Stomach (tissue), 8 donors: ENCODE measurements at regions not wholly inside any gene's neighbourhood (a gene's known extent, or its start where the extent isn't known, plus 50 kb on each side); places are given as distances from the start of the nearest gene placed in this dataset.

Experiments used
- DNase-seq, 2 donors: peaks; one replicate each; pipeline versions ENCODE4 v3.0.0 to v3.0.0-alpha.2; 2013 to 2019
- H3K27ac ChIP-seq, 5 donors: fragments of 200-600 bp in 4 of 5; sonication (generic) in 4 of 5; one replicate each; pipeline ENCODE4 v1.5.1; 2013 to 2019; ENCODE audit warnings: mild to moderate bottlenecking in 1 of 5, moderate library complexity in 1 of 5
- H3K27me3 ChIP-seq, 3 donors: fragments of 200-600 bp; sonication (generic); one replicate each; pipeline ENCODE4 v1.5.1; 2017 to 2019; ENCODE audit warnings: mixed run types in 1 of 3
- H3K36me3 ChIP-seq, 4 donors: fragments of 200-600 bp; sonication (generic); 1 replicate in 3 of 4; 2 replicates in 1 of 4; pipeline ENCODE4 v1.5.1; 2016 to 2019
- H3K4me1 ChIP-seq, 4 donors: fragments of 200-600 bp; sonication (generic); one replicate each; pipeline ENCODE4 v1.5.1; 2016 to 2019
- H3K4me3 ChIP-seq, 4 donors: fragments of 200-600 bp; sonication (generic) in 3 of 4; one replicate each; pipeline ENCODE4 v1.5.1; 2016 to 2019; ENCODE audit warnings: mild to moderate bottlenecking in 1 of 4
- H3K9me3 ChIP-seq, 4 donors: fragments of 200-600 bp; sonication (generic); one replicate each; pipeline ENCODE4 v1.5.1; 2016 to 2019
- CTCF ChIP-seq, 7 experiments: fragments of 450-650 bp in 4 of 7; fragments of 200-600 bp in 3 of 7; sonication (generic) in 3 of 7; IDR thresholded peaks; one replicate each; pipeline ENCODE4 v1.5.1; 2016 to 2019; ENCODE audit warnings: antibody characterized with exemption in 7 of 7, control low read depth in 2 of 7, mild to moderate bottlenecking in 1 of 7
- EP300 ChIP-seq: sonication (generic); formaldehyde crosslinking; IDR thresholded peaks from one replicate; pipeline ENCODE4 v1.6.1; 2017; ENCODE audit warnings: antibody characterized with exemption
- POLR2A ChIP-seq, 4 donors: fragments of 450-650 bp; IDR thresholded peaks; one replicate each; pipeline ENCODE4 v1.6.1; 2016; ENCODE audit warnings: antibody characterized with exemption in 4 of 4, control low read depth in 2 of 4, mild to moderate bottlenecking in 1 of 4, moderate library complexity in 1 of 4
- POLR2AphosphoS5 ChIP-seq, 3 donors: sonication (generic); formaldehyde crosslinking; IDR thresholded peaks; one replicate each; pipeline ENCODE4 v1.6.1; 2016; ENCODE audit warnings: antibody characterized with exemption in 3 of 3
- WGBS, 5 donors: extraction: QIAGEN DNeasy Blood & Tissue Kit in 3 of 5; methylation state at CpG; one replicate each; pipeline versions ENCODE4 v1.1.5 to v1.1.7; 2013 to 2018; 5-methylcytosine and 5-hydroxymethylcytosine counted together
- intact Hi-C: fragments of 100-400 bp; cut with DNase I; formaldehyde crosslinking; loops from one replicate; pipeline ENCODE4 v1.15.1; 2023; ENCODE audit warnings: low total_unique reads
- donor health status: healthy with polysubstance abuse.
- donor health status: Bipolar disorder and iron deficiency.
- donor health status: healthy.

DNA sequence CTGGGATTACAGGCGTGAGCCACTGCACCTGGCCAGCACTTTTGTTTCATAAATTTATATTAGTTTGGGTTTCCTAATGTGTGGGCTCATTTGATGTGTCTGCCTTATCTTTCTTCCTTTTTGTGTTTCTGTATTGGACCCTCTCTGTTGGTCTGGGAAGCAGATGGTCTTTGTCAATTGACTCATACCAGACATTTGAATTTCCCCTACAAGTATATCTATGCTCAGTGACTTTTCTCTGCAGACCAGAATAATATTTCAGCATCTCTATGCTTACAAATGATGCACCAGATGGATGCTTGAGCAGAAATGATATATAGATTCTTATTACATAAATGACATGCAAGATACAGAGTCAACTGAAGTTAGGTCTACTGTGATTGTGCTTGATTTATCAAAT lies 329.9 kb upstream of the SLCO3A1 start:
- no peaks in the 10 kb centered on the region for H3K27me3 ChIP-seq
- no peaks in the 10 kb centered on the region for H3K36me3 ChIP-seq
- no peak overlapping the region for H3K27ac ChIP-seq
- peaks cover 0 to 4% (median under 1%) of the 10 kb centered on the region in 4 donors for H3K4me1 ChIP-seq
- WGBS, 5 donors, result 57 to 97% (median 90%) methylated on average over 1 of the region's 1 CpG
- H3K9me3 ChIP-seq, result no peaks in the 10 kb centered on the region
- intact Hi-C loops, result no loop called here
- no peak overlapping the region for H3K4me3 ChIP-seq
- TF ChIP-seq POLR2A (IDR thresholded peaks at IDR 0.05) (no peak), POLR2AphosphoS5 (IDR thresholded peaks at IDR 0.05) (no peak), CTCF (IDR thresholded peaks at IDR 0.05) (no peak), EP300 (no peak)
- DNase-seq, result no peak

DNA sequence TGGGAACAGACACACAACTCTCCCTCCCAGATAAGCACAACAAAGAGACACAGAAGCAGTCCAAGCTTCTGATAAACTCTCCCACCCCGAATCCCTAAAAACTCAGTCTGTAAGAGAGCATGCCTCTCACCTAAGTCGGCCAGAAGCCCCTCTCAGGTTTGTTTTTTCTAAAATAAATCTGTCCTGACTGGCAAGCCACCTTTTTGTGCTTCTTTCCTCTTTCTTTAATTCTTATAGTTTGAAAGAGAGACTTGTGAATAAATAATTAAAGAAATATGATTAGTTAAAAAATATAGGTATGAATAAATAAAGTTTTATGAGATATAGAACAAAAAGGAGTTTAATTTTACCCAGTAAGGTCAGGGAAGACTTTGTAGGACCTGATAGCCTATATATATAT lies 329.0 kb upstream of the SLCO3A1 start:
- TF ChIP-seq EP300 (no peak), POLR2AphosphoS5 (IDR thresholded peaks at IDR 0.05) (no peak), POLR2A (IDR thresholded peaks at IDR 0.05) (no peak), CTCF (IDR thresholded peaks at IDR 0.05) (no peak)
- no peak for DNase-seq
- H3K36me3 ChIP-seq, result no peaks in the 10 kb centered on the region
- peaks cover 0 to 9% (median 6%) of the 10 kb centered on the region in 4 donors for H3K4me1 ChIP-seq
- 46 to 87% (median 80%) methylated on average over 2 of the region's 2 CpGs for WGBS, 5 donors
- H3K27ac ChIP-seq, result no peak overlapping the region
- no peak overlapping the region for H3K4me3 ChIP-seq
- intact Hi-C loops, result no loop called here
- no peaks in the 10 kb centered on the region for H3K9me3 ChIP-seq
- H3K27me3 ChIP-seq, result no peaks in the 10 kb centered on the region

- H3K4me3 ChIP-seq, result no peak overlapping the region
- intact Hi-C loops, result no loop called here
- DNase-seq, result no peak
- H3K9me3 ChIP-seq, result no peaks in the 10 kb centered on the region
- H3K27ac ChIP-seq, result no peak overlapping the region
- TF ChIP-seq EP300 (no peak), CTCF (IDR thresholded peaks at IDR 0.05) (no peak), POLR2AphosphoS5 (IDR thresholded peaks at IDR 0.05) (no peak), POLR2A (IDR thresholded peaks at IDR 0.05) (no peak)
- peaks cover 0 to 9% (median 6%) of the 10 kb centered on the region in 4 donors for H3K4me1 ChIP-seq
- H3K27me3 ChIP-seq, result no peaks in the 10 kb centered on the region
- 81 to 91% (median 87%) methylated on average over 3 of the region's 3 CpGs for WGBS, 5 donors
- no peaks in the 10 kb centered on the region for H3K36me3 ChIP-seq
Observed at GRCh38 chr15:91525751-91526150, 327.8 kb upstream of the SLCO3A1 start.

GRCh38 chr15:91526424-91526823 lies 327.1 kb upstream of the SLCO3A1 start:
- peaks cover 0 to 9% (median 6%) of the 10 kb centered on the region in 4 donors for H3K4me1 ChIP-seq
- H3K27ac ChIP-seq, result no peak overlapping the region
- WGBS, 5 donors, result 83 to 90% (median 87%) methylated on average over 2 of the region's 2 CpGs
- no peaks in the 10 kb centered on the region for H3K9me3 ChIP-seq
- DNase-seq, result no peak
- no peak overlapping the region for H3K4me3 ChIP-seq
- intact Hi-C loops, result no loop called here
- no peaks in the 10 kb centered on the region for H3K36me3 ChIP-seq
- no peaks in the 10 kb centered on the region for H3K27me3 ChIP-seq
- no peak for TF ChIP-seq CTCF (IDR thresholded peaks at IDR 0.05)
- TF ChIP-seq EP300, result no peak
- no peak for TF ChIP-seq POLR2A (IDR thresholded peaks at IDR 0.05)
- TF ChIP-seq POLR2AphosphoS5 (IDR thresholded peaks at IDR 0.05), result no peak
